PC-3 (cell line): ENCODE measurements at regions not wholly inside any gene's neighbourhood (a gene's known extent, or its start where the extent isn't known, plus 50 kb on each side); places are given as distances from the start of the nearest gene placed in this dataset.

ENCODE experiments used
- EZH2 ChIP-seq: fragments of 300-600 bp; sonication (generic); IDR thresholded peaks from one replicate; pipeline ENCODE4 v1.6.1; 2017; ENCODE audit warnings: antibody characterized with exemption, mild to moderate bottlenecking, low read length; ENCODE audit not compliant: unreplicated experiment
- TF ChIP-seq, protein P1 (sequence below): fragments of 300-600 bp; sonication (generic); conservative IDR thresholded peaks from 2 replicates; pipeline ENCODE4 v1.5.1; 2017; ENCODE audit warnings: antibody characterized with exemption, low read depth, mild to moderate bottlenecking, low read length

- TF ChIP-seq, protein P1, sequence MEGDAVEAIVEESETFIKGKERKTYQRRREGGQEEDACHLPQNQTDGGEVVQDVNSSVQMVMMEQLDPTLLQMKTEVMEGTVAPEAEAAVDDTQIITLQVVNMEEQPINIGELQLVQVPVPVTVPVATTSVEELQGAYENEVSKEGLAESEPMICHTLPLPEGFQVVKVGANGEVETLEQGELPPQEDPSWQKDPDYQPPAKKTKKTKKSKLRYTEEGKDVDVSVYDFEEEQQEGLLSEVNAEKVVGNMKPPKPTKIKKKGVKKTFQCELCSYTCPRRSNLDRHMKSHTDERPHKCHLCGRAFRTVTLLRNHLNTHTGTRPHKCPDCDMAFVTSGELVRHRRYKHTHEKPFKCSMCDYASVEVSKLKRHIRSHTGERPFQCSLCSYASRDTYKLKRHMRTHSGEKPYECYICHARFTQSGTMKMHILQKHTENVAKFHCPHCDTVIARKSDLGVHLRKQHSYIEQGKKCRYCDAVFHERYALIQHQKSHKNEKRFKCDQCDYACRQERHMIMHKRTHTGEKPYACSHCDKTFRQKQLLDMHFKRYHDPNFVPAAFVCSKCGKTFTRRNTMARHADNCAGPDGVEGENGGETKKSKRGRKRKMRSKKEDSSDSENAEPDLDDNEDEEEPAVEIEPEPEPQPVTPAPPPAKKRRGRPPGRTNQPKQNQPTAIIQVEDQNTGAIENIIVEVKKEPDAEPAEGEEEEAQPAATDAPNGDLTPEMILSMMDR = no peak
- TF ChIP-seq EZH2 = no peak
These were observed 112.9 kb upstream of the IPO9 start for GRCh38 chr1:201715801-201716741.
